ENCODE measurements at regions not wholly inside any gene's neighbourhood (a gene's known extent, or its start where the extent isn't known, plus 50 kb on each side); places are given as distances from the start of the nearest gene placed in this dataset.

DNA sequence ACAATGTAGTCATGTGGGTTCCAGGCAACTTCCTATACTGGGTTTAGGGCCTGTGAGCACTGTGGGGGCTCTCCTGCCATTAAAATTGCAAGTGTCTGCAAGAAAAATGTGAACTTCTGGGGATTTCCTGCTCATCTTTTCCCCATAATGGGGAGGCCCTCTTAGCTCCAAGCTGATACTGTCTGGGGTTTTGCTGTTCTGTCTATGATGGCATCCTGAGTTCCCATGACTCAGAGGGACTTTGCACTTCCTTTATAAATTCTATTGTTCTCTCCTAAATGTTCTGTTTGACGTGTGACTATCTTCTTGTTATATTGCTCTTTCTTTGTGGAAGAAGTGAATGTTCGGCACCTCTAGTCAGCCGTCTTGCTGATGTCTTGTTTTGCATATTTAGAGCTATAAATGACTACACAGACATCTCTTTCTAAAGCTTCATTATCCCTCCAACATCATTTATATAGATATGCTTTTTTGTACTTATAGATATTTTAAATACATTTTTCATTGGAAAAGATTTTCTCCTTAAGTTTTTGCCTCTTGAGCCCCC is 465.8 kb downstream of the NAF1 start:
- Histone ChIP-seq H3K27me3 (no peaks in the 10 kb centered on the region), H3K36me3 (no peaks in the 10 kb centered on the region), H3K27ac (no peak overlapping the region), H3K4me1 (no peaks in the 10 kb centered on the region), H3K4me3 (no peak overlapping the region), H3K9me3 (replicated peaks) (no peaks in the 10 kb centered on the region)
- DNase-seq = no peak

DNA sequence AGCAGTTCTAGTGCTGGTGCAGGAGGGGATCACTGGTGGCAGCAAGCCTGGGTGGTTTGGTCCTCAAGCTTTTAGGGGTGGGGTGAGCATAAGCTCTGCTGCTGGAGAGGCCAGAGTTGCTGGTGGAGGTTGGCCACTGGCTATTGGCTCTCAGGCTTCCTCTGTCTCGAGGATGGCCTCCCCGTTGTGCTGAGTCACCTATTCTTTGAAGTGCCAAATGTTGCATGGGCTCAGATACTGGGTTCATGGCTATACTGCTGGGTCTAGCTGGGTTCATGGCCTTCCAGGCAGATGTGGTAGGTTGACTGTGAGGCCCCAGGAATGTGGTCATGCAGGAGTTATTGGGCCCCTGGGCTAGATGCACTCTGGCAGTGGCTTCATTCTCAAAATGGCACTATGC is 466.3 kb downstream of the NAF1 start:
- H3K9me3 ChIP-seq (replicated peaks) = no peaks in the 10 kb centered on the region
- no peak for DNase-seq
- no peaks in the 10 kb centered on the region for H3K27me3 ChIP-seq
- no peak overlapping the region for H3K4me3 ChIP-seq
- no peaks in the 10 kb centered on the region for H3K4me1 ChIP-seq
- no peaks in the 10 kb centered on the region for H3K36me3 ChIP-seq
- no peak overlapping the region for H3K27ac ChIP-seq

DNA sequence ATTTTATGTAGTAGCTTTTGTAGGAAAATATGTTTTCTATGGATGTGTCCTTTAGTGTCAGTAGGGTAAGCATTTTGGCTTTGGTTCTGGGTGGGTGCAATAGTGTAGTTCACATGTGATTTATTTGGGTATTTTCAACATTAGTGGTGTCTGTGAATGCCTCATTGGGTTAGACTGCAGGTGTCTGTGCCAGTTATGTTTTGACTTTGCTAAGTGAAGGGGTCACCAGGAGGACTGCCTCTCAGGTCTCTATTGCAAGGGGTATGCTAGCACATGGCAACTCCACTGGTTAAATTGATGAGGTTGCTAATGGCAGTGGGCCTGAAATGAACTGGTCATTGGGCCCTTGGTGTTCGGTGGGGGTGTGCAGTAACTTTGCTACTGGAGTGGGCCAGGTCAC is 467.1 kb downstream of the NAF1 start:
- Histone ChIP-seq H3K9me3 (replicated peaks) (no peaks in the 10 kb centered on the region), H3K4me3 (no peak overlapping the region), H3K27ac (no peak overlapping the region), H3K27me3 (no peaks in the 10 kb centered on the region), H3K4me1 (no peaks in the 10 kb centered on the region), H3K36me3 (no peaks in the 10 kb centered on the region)
- no peak for DNase-seq

GRCh38 chr4:162685410-162685809 is 481.3 kb downstream of the NAF1 start:
- no peak for DNase-seq
- Histone ChIP-seq H3K27me3 (no peaks in the 10 kb centered on the region), H3K9me3 (replicated peaks) (no peaks in the 10 kb centered on the region), H3K27ac (no peak overlapping the region), H3K4me1 (no peaks in the 10 kb centered on the region), H3K4me3 (no peak overlapping the region), H3K36me3 (no peaks in the 10 kb centered on the region)

DNA sequence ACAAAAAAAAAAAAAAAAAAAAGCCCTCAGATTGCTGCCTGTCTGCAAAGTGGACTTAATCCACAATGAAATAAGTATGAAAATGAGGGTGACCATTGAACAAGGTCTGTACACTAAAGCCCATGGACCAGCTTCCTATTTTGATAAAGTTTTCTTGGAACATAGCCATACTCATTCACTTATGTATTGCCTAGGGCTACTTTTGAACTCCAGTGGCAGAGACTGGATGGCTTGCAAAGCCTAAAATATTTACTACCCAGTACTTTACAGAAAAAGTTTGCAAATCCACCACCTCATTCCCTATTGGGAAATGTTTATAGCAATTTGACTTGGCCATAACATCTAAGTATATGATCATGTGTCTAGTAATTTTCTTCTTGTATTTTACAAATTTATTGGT is 481.7 kb downstream of the NAF1 start:
- Histone ChIP-seq H3K27ac (no peak overlapping the region), H3K4me3 (no peak overlapping the region), H3K9me3 (replicated peaks) (no peaks in the 10 kb centered on the region), H3K4me1 (no peaks in the 10 kb centered on the region), H3K36me3 (no peaks in the 10 kb centered on the region), H3K27me3 (no peaks in the 10 kb centered on the region)
- peak in 1 of 2 experiments; percentile 0 for DNase-seq

DNA sequence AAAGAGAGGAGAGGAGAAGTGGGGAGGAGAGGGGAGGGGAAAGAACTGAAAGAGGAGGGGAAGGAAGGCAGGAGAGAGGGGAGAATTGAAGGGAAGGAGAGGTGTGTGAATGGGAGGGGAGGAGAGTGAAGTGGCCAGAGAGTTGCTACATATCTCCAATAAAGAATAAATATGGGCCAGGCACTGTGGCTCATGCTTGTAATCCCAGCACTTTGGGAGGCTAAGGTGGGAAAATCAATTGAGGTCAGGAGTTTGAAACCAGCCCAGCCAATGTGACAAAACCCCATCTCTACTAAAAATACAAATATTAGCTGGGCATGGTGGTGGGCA is 482.4 kb downstream of the NAF1 start:
- no peaks in the 10 kb centered on the region for H3K4me1 ChIP-seq
- no peak for DNase-seq
- H3K4me3 ChIP-seq = no peak overlapping the region
- no peaks in the 10 kb centered on the region for H3K27me3 ChIP-seq
- no peak overlapping the region for H3K27ac ChIP-seq
- H3K36me3 ChIP-seq = no peaks in the 10 kb centered on the region
- H3K9me3 ChIP-seq (replicated peaks) = no peaks in the 10 kb centered on the region

DNA sequence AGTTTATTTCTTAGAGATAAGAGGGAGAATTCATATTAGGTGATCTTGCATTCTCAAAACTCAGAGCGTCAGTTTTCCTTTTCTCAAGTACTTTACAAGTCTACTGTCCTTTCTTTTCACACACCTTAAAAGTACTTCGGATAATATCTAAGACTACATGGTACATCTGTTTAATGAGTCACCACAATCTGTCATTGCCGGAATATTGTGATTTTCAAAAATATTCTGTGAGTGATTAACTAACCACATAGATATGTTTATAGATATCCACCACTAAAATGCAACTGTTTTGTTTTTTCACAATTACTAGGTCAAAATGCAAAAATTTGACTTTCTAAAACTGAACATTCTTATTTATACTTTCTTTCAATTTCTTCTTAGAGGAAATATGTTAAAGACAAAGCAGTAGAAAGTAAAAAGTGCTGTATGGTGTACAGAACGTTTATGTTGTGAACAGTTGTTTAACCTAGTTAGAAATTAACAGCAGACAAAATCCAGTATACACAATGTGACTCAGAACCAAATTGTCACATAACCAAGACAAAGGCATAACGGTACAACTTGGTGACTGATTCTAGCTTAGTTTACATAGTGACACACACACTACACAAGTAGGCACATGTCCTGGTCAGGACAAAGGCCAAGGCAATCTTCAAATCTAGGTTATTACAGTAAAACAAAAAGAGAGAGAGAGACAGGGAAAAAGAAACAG is 482.9 kb downstream of the NAF1 start:
- Histone ChIP-seq H3K27ac (no peak overlapping the region), H3K27me3 (no peaks in the 10 kb centered on the region), H3K9me3 (replicated peaks) (no peaks in the 10 kb centered on the region), H3K36me3 (no peaks in the 10 kb centered on the region), H3K4me1 (no peaks in the 10 kb centered on the region), H3K4me3 (no peak overlapping the region)
- no peak for DNase-seq

DNA sequence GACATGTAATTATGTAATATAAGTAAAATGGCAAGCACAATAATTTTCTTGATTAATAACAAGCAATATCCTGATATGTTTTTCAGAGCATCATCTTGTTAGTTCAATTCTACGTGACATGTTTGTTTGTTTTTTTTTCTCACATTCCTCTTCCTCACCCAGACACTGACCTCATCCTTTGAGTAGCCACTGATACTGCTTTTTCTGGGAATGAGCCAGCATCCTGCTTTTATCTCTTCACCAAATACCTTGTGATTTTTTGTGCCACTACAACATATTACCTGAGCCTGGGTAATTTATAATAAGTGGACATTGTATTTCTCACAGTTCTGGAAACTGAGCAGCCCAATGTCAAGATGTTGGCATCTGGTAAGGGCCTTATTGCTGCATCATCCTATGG is 484.0 kb downstream of the NAF1 start:
- Histone ChIP-seq H3K4me1 (no peaks in the 10 kb centered on the region), H3K4me3 (no peak overlapping the region), H3K27ac (no peak overlapping the region), H3K9me3 (replicated peaks) (no peaks in the 10 kb centered on the region), H3K36me3 (no peaks in the 10 kb centered on the region), H3K27me3 (no peaks in the 10 kb centered on the region)
- DNase-seq = no peak

DNA sequence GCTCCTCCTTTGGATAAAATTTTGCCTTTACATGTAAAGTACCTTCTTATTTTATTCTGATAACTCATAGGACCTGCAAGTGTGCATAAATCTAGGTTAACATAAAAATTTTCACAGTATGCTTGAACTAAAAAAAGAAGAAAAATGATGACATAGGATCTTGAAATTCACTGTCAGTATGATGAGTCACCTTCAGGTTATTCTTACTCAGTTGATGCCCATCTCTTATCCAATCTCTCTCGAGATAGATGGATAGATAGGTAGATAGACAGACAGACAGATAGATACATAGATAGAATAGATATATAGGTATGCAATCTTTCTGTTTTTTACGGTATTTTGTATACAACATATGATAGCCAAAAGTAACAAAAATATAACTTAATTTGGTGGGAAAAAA is 485.5 kb downstream of the NAF1 start:
- H3K36me3 ChIP-seq = no peaks in the 10 kb centered on the region
- H3K27me3 ChIP-seq = no peaks in the 10 kb centered on the region
- H3K4me1 ChIP-seq = no peaks in the 10 kb centered on the region
- DNase-seq = no peak
- no peak overlapping the region for H3K27ac ChIP-seq
- H3K9me3 ChIP-seq (replicated peaks) = no peaks in the 10 kb centered on the region
- H3K4me3 ChIP-seq = no peak overlapping the region

GRCh38 chr4:162675661-162676060 is 491.0 kb downstream of the NAF1 start:
- Histone ChIP-seq H3K27ac (no peak overlapping the region), H3K4me1 (no peaks in the 10 kb centered on the region), H3K27me3 (no peaks in the 10 kb centered on the region), H3K36me3 (no peaks in the 10 kb centered on the region), H3K9me3 (replicated peaks) (no peaks in the 10 kb centered on the region), H3K4me3 (no peak overlapping the region)
- peak in 1 of 2 experiments; percentile 1 for DNase-seq

DNA sequence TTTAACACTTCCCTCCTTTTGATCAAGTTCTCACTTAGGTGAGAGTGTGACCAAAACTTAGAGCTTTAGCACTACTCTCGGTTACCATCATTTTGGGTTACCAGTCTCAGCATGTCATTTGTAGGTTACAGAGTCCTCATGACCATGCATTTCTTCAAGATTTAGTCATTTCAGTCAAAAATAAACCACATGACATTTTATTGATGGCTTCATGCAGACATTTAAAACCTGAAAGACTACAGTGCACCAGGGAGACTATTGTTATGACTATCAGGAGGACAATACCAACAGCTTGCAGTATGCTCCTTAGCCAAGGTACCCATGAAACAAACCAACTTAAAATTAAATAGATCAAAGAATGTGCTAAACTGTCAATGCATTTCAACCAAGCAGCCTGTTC is 498.1 kb upstream of the FSTL5 start:
- Histone ChIP-seq H3K4me3 (no peak overlapping the region), H3K4me1 (no peaks in the 10 kb centered on the region), H3K9me3 (replicated peaks) (no peaks in the 10 kb centered on the region), H3K36me3 (no peaks in the 10 kb centered on the region), H3K27ac (no peak overlapping the region), H3K27me3 (no peaks in the 10 kb centered on the region)
- no peak for DNase-seq

DNA sequence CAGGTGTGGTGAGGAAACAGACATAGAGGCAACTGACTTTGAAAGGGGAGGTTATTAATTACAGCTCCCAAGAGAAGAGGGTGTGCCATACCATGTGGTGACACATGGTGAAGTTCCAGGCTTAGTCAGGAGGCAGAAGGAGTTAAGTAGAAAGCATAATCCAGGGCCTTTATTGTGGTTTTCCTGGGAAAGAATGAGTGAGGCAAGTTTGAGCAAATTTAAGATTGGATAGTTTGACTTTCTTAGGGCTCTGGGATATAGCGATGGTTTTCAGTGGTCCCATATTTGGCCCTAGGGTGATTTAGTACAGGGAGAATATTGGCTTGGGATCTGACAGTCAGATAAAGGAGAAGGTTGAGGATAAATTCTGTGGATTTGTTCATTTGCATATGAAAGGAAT is 495.9 kb upstream of the FSTL5 start:
- Histone ChIP-seq H3K27ac (no peak overlapping the region), H3K36me3 (no peaks in the 10 kb centered on the region), H3K4me3 (no peak overlapping the region), H3K9me3 (replicated peaks) (no peaks in the 10 kb centered on the region), H3K27me3 (no peaks in the 10 kb centered on the region), H3K4me1 (no peaks in the 10 kb centered on the region)
- DNase-seq = no peak

DNA sequence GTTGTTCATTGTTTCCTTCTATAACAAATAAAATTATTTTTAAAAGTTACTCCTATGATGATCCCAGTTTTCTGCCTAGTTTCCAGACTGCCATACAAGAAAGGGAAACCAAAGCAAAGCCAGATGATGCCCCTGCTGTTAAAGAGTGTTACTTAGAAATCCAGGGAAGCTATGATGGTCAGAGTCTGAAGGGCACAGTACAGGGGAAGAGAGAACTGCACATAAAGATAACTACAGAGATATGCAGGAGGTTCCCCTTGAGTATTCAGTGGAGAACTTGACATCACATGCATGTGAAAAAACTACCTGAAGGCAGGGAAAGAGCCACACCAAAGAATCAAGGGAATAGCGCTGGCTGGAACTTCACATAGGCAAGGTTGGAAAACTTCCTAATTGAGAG is 494.2 kb upstream of the FSTL5 start:
- Histone ChIP-seq H3K36me3 (no peaks in the 10 kb centered on the region), H3K27me3 (no peaks in the 10 kb centered on the region), H3K9me3 (replicated peaks) (no peaks in the 10 kb centered on the region), H3K27ac (no peak overlapping the region), H3K4me1 (no peaks in the 10 kb centered on the region), H3K4me3 (no peak overlapping the region)
- no peak for DNase-seq

DNA sequence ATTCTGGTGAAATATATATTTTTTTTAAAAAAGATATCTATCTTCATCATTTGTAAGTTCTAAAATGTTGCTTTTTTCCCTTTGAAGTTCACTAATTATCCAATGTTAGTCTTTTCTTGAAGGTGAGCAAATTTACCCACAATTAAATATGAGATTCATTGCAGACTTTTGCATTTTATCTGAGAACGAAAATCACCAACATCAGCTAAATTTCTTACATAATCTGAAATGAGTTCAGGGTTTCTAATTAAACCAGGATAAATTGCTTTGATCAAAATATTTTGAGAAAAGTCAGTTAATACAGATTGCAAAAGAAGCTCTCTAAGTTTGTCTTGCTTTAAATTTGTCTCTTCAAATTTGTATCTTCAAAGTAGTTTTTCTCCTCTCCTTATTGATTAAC is 486.4 kb upstream of the FSTL5 start:
- no peak overlapping the region for H3K27ac ChIP-seq
- no peak for DNase-seq
- H3K9me3 ChIP-seq (replicated peaks) = no peaks in the 10 kb centered on the region
- H3K36me3 ChIP-seq = no peaks in the 10 kb centered on the region
- H3K27me3 ChIP-seq = no peaks in the 10 kb centered on the region
- no peak overlapping the region for H3K4me3 ChIP-seq
- no peaks in the 10 kb centered on the region for H3K4me1 ChIP-seq

GRCh38 chr4:162645381-162645780 is 481.6 kb upstream of the FSTL5 start:
- H3K4me1 ChIP-seq = no peaks in the 10 kb centered on the region
- no peak for DNase-seq
- no peaks in the 10 kb centered on the region for H3K27me3 ChIP-seq
- H3K27ac ChIP-seq = no peak overlapping the region
- no peak overlapping the region for H3K4me3 ChIP-seq
- H3K36me3 ChIP-seq = no peaks in the 10 kb centered on the region
- H3K9me3 ChIP-seq (replicated peaks) = no peaks in the 10 kb centered on the region

DNA sequence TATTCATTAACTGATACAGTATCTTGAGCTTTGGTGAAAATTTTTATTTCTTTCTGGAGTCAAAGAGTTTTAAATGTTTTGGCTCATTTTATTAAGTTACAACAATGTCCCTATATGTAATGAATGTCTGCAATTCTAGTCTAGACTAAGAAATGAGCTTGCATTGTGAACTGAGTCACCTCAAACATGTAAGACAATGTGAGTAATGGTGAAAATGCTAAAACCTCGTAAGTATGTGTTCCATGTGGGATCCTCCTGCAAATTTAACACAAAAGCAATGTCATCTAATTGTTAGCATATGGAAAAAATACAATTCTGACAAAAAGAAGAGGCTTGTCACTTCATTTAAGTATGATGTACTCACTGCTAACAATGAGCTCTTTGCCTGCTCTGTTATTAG is 480.5 kb upstream of the FSTL5 start:
- DNase-seq = no peak
- Histone ChIP-seq H3K4me3 (no peak overlapping the region), H3K4me1 (no peaks in the 10 kb centered on the region), H3K27me3 (no peaks in the 10 kb centered on the region), H3K27ac (no peak overlapping the region), H3K9me3 (replicated peaks) (no peaks in the 10 kb centered on the region), H3K36me3 (no peaks in the 10 kb centered on the region)
